ENCODE measurements at regions not wholly inside any gene's neighbourhood (a gene's known extent, or its start where the extent isn't known, plus 50 kb on each side); places are given as distances from the start of the nearest gene placed in this dataset.

DNA sequence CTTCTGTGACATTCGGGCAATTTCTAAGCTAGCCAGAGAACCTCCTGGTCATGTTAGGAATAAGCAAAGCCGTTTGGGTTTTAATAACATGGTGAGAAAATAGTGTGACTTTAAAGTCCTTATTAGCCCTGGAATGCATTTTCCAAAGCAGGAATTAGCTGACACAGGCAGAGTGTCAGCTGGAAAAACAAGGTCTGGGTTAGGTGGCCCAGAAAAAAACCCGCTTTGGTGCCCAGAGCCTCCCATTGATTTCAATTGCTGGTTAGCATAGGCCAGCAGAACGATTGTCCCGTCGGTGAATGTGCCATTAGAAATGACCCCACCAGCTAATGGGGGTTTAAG, 62.1 kb upstream of the CPEB4 start:
- peak overlapping the region; percentile 3 to 56 (median 33); a peak in 4 of 6 replicates for H3K4me3 ChIP-seq (replicated peaks in 1 of 3; ENCODE audit: insufficient read depth in 1 of 3, low read depth in 2 of 3, low read length in 3 of 3)
- H2AFZ ChIP-seq (ENCODE audit: low read length), result no peak overlapping the region
- ATAC-seq (peak; percentile 7; the same call in 2 of the 3 replicates), FAIRE-seq (no peak), DNase-seq (ENCODE audit: low spot score) (no peak)
- peak overlapping the region; percentile 9; the same call in 1 of the 2 replicates for H3K9ac ChIP-seq (ENCODE audit: insufficient read depth, low read depth, low read length)
- no TSS peak for BruUV-seq (replicated peaks)
- H3K4me1 ChIP-seq (ENCODE audit: insufficient read depth, low read length), result peaks cover 87% of the 10 kb centered on the region
- H4K20me1 ChIP-seq (ENCODE audit: insufficient read depth, low read length), result no peaks in the 10 kb centered on the region
- in situ Hi-C loops (cut with HindIII; ENCODE audit: extremely low pct_ligation_motif_present, low pct_unique_long_range_greater_than_20kb) (no loop called here), intact Hi-C loops (cut with micrococcal nuclease; ENCODE audit: unreplicated experiment) (loop anchor here (10.0 kb wide), 1 partner anchor 141 kb away; no protein-coding TSS in a partner anchor)
- CTCF ChIA-PET (ENCODE audit: low intra/inter-chr PET ratio, low total read pairs), result no interaction called here
- 14% methylated on average over 6 of the region's 6 CpGs for WGBS (ENCODE audit: low lambda C conversion rate)
- peak overlapping the region; percentile 77 for H3K4me2 ChIP-seq (ENCODE audit: low read depth, low read length)
- H3K27ac ChIP-seq (ENCODE audit: extremely low read length, insufficient read depth, low read length), result peak overlapping the region; percentile 69
- no peaks in the 10 kb centered on the region for H3K36me3 ChIP-seq (replicated peaks in 1 of 2; ENCODE audit: control insufficient read depth in 1 of 2, insufficient read depth in 2 of 2, low read length in 2 of 2)
- H3K27me3 ChIP-seq (ENCODE audit: control insufficient read depth in 1 of 2, insufficient read depth in 2 of 2, low read length in 2 of 2), result no peaks in the 10 kb centered on the region
- POLR2A ChIA-PET, result interaction anchor here (0.9 to 5.1 kb wide), 22 partner anchors 13 to 498 kb away, joined by 3 to 45 read pairs (median 8); partner anchors contain the start of genes BOD1, CPEB4 and STC2
- H3K9me3 ChIP-seq (ENCODE audit: low read length), result no peaks in the 10 kb centered on the region
- no peaks in the 10 kb centered on the region for H3K79me2 ChIP-seq (ENCODE audit: insufficient read depth, low read length)
- TF ChIP-seq, protein P1, sequence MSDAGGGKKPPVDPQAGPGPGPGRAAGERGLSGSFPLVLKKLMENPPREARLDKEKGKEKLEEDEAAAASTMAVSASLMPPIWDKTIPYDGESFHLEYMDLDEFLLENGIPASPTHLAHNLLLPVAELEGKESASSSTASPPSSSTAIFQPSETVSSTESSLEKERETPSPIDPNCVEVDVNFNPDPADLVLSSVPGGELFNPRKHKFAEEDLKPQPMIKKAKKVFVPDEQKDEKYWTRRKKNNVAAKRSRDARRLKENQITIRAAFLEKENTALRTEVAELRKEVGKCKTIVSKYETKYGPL (CRISPR knock-in tag; IDR thresholded peaks at IDR 0.05), result no peak
- TF ChIP-seq MAFK (conservative IDR thresholded peaks at IDR 0.05 in 1 of 2, IDR thresholded peaks at IDR 0.05 in 1 of 2; ENCODE audit: low read length in 2 of 2) (peak; percentile 31 to 66; a peak in 3 of 4 replicates), ZNF367 (CRISPR knock-in tag; IDR thresholded peaks at IDR 0.05; ENCODE audit: borderline replicate concordance) (peak; percentile 47; the same call in 1 of the 2 replicates), MAFF (IDR thresholded peaks at IDR 0.05; ENCODE audit: low read depth, low read length) (peak; percentile 21; the same call in 1 of the 2 replicates), ZNF350 (CRISPR knock-in tag; IDR thresholded peaks at IDR 0.05; ENCODE audit: borderline replicate concordance, low read depth) (peak; percentile 16; the same call in 1 of the 2 replicates), RFX5 (IDR thresholded peaks at IDR 0.05; ENCODE audit: low read depth, low read length) (no peak), FOXA3 (CRISPR knock-in tag; IDR thresholded peaks at IDR 0.05) (no peak), ZNF788 (CRISPR knock-in tag; IDR thresholded peaks at IDR 0.05; ENCODE audit: borderline replicate concordance) (no peak), HDAC1 (CRISPR knock-in tag; IDR thresholded peaks at IDR 0.05) (0 out of 2 replicates have a peak, but pooled peaks have one; percentile 10), CREM (IDR thresholded peaks at IDR 0.05) (no peak), CREM (CRISPR knock-in tag; IDR thresholded peaks at IDR 0.05) (no peak), PHF8 (CRISPR knock-in tag; IDR thresholded peaks at IDR 0.05) (0 out of 2 replicates have a peak, but pooled peaks have one; percentile 6), SYNCRIP (IDR thresholded peaks at IDR 0.05; ENCODE audit: insufficient read depth, low read depth, low read length) (no peak), ZNF792 (CRISPR knock-in tag; IDR thresholded peaks at IDR 0.05) (no peak), HNRNPK (IDR thresholded peaks at IDR 0.05; ENCODE audit: low read depth, low read length, poor library complexity, severe bottlenecking) (no peak)
- TF ChIP-seq, protein P2, sequence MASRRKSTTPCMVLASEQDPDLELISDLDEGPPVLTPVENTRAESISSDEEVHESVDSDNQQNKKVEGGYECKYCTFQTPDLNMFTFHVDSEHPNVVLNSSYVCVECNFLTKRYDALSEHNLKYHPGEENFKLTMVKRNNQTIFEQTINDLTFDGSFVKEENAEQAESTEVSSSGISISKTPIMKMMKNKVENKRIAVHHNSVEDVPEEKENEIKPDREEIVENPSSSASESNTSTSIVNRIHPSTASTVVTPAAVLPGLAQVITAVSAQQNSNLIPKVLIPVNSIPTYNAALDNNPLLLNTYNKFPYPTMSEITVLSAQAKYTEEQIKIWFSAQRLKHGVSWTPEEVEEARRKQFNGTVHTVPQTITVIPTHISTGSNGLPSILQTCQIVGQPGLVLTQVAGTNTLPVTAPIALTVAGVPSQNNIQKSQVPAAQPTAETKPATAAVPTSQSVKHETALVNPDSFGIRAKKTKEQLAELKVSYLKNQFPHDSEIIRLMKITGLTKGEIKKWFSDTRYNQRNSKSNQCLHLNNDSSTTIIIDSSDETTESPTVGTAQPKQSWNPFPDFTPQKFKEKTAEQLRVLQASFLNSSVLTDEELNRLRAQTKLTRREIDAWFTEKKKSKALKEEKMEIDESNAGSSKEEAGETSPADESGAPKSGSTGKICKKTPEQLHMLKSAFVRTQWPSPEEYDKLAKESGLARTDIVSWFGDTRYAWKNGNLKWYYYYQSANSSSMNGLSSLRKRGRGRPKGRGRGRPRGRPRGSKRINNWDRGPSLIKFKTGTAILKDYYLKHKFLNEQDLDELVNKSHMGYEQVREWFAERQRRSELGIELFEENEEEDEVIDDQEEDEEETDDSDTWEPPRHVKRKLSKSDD (CRISPR knock-in tag; IDR thresholded peaks at IDR 0.05; ENCODE audit: low read depth), result no peak
- TF ChIP-seq, protein P3, sequence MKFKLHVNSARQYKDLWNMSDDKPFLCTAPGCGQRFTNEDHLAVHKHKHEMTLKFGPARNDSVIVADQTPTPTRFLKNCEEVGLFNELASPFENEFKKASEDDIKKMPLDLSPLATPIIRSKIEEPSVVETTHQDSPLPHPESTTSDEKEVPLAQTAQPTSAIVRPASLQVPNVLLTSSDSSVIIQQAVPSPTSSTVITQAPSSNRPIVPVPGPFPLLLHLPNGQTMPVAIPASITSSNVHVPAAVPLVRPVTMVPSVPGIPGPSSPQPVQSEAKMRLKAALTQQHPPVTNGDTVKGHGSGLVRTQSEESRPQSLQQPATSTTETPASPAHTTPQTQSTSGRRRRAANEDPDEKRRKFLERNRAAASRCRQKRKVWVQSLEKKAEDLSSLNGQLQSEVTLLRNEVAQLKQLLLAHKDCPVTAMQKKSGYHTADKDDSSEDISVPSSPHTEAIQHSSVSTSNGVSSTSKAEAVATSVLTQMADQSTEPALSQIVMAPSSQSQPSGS (CRISPR knock-in tag; IDR thresholded peaks at IDR 0.05), result no peak
- TF ChIP-seq, protein P4, sequence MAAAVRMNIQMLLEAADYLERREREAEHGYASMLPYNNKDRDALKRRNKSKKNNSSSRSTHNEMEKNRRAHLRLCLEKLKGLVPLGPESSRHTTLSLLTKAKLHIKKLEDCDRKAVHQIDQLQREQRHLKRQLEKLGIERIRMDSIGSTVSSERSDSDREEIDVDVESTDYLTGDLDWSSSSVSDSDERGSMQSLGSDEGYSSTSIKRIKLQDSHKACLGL (CRISPR knock-in tag; IDR thresholded peaks at IDR 0.05), result no peak
- TF ChIP-seq, protein P5, sequence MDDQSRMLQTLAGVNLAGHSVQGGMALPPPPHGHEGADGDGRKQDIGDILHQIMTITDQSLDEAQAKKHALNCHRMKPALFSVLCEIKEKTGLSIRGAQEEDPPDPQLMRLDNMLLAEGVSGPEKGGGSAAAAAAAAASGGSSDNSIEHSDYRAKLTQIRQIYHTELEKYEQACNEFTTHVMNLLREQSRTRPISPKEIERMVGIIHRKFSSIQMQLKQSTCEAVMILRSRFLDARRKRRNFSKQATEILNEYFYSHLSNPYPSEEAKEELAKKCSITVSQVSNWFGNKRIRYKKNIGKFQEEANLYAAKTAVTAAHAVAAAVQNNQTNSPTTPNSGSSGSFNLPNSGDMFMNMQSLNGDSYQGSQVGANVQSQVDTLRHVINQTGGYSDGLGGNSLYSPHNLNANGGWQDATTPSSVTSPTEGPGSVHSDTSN (CRISPR knock-in tag; IDR thresholded peaks at IDR 0.05; ENCODE audit: borderline replicate concordance), result 0 out of 2 replicates have a peak, but pooled peaks have one; percentile 19

Data from HepG2 (cell line).